Left colon (tissue), 2 donors: ENCODE measurements at regions not wholly inside any gene's neighbourhood (a gene's known extent, or its start where the extent isn't known, plus 50 kb on each side); places are given as distances from the start of the nearest gene placed in this dataset.

Source experiments
- ATAC-seq: fragments of 200-7000 bp; cut with Tn5 transposase; one replicate; pipeline ENCODE4 v1.9.1; 2020; ENCODE audit warnings: mild to moderate bottlenecking, moderate library complexity
- DNase-seq, 2 donors: peaks; one replicate each; pipeline ENCODE4 v3.0.0-alpha.2; 2020
- intact Hi-C, 2 donors: fragments of 100-400 bp; cut with DNase I in 1 of 2; cut with micrococcal nuclease in 1 of 2; formaldehyde crosslinking; loops; one replicate each; pipeline versions ENCODE4 v1.11.2 to v1.14.0; 2022; cut with DNase I, micrococcal nuclease
- donor health status: DM: no; HTN: no; CAD: no.
- donor health status: DM: yes; HTN: yes; CAD: no.

DNA sequence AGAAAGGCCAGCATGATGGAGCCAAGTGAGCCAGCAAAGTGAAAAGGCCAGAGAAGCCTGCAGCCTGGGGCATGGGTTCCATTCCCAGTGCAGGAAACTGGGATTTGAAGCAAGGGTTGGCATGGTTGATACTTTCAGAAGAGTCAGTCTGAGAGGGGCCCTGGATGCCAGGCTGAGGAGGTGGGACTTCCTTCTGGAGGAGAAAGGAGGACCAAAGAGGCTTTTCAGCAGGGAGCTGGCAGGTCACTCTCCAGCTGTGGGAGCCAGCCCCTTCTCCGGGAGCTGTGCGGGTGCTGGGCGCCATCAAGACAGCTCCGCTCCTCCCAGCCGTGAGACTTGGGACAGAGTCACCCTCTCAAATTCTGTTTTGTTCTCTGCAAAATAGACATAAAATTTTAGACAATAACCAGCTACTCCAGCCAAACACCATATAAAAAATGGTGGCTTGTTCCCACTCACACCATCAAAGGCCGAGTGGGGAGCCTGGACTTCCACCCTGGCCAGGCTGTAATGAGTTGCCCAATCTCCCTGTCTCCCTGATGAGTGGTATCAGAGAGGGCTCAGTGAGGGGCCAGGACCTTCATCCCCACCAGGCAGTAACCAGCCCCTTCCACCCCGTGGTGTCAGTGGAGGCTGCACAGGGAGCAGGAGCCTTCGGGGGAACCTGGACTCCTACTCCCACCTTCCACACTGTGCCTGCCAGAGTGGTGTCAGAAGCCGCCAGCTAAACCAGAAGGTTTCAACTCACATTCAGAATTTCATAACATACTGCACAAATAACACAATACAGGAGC, 133.6 kb upstream of the RET start:
- intact Hi-C loops = no loop called here
- DNase-seq (no peak), ATAC-seq (no peak)

DNA sequence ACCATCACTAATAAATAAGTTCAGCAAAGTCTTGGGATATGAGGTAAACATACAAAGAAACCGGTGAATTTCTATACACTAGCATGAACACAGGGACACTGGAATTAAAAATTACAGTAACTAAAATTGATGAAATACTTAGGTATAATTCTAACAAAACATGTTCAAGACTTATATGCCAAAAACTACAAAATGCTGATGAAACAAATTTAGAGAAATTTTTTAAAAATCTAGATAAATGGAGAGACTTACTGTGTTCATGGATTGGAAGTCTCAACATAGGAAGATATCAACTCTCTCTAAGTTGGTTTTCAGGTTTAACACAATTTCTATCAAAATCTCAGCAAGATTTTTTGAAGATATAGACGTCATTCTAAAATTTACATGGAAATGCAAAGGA, 128.8 kb upstream of the RET start:
- intact Hi-C loops = no loop called here
- ATAC-seq (no peak), DNase-seq (no peak)

- intact Hi-C loops = no loop called here
- ATAC-seq (no peak), DNase-seq (no peak)
These were observed 127.6 kb upstream of the RET start for GRCh38 chr10:42949287-42949686.

DNA sequence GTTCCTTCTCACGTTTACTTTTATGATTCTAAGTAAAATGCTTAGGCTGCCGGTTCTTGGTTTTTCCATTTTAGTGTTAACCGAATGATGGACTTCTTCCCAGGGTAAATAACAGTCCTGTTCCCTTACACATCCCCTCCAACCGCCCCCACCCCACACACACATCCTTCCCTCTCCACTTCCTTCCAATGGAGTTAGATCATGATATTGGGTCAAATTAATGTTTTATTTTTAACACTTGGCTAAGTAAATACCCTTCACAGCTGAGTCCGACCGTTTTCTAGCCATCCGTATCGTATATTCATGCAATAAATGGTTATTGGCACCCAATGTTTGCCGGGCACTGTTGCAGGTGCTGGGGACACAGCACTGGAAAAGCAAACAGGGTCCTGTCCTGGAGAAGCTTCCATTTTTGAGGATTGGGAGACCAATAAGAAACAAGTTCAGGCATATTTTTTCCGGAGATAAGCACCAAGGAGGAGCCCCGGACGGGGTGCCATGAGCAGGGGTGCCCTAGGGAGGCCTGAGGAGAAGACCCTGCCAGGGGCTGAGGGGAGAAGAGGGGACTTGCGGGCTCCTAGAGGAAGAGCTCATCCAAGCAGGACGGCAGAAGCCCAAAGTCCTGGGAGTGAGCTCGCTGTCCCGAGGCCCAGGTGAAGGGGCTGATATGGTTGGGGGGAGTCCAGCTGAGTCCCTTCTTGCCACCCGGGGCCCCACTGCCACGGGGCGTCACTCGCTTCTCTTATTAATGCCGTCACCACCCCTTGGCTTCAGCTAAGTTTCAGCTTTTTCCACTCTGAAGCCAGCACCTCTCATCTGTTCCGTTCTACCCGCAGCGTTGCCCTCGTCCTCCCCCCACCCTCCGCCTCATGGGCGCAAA, 126.0 kb upstream of the RET start:
- ATAC-seq = no peak
- intact Hi-C loops = no loop called here
- DNase-seq = no peak

GRCh38 chr10:42951486-42952251, 125.2 kb upstream of the RET start:
- ATAC-seq (peak; percentile 36), DNase-seq (no peak)
- intact Hi-C loops = no loop called here

- intact Hi-C loops = no loop called here
- DNase-seq (peak; percentile 29 to 38), ATAC-seq (peak; percentile 69)
These were observed 124.5 kb upstream of the RET start for GRCh38 chr10:42952349-42952748.

DNA sequence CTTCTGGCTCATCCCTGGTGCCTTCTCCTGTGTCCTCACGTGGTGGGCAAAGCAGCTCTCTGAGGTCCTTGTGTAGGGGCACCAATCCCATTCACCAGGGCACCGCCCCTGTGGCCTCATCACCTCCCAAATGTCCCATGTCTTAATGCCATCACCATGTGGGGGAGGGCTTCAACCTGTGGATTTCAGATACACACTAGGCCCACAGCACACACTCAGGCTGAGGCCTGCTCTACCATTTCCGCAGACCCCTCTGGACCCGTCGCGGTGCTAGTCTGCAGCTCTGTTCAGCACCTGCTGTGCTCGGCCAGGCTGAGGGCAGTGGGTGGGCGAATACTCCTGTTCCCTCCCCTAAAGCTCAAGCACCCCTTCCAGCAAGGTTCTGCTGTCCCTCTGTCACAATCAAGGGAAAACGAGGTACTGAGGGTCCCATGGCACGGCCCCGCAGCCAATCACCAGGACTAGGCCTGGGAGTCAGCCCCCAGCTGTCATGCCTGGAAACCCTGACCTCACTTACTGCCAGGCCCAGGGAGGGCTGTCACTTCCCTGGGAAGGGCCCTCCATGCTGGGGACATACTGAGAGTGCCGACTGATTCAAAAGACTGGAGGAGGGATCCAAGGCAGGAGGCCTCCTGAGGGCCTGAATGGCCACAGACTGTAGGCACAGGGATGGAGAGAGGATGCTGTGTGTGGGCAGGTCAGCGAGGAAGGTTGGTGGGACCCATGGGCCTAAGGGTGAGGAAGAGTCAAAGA, 123.8 kb upstream of the RET start:
- ATAC-seq (no peak), DNase-seq (peak in 1 of 2 donors; percentile 14)
- intact Hi-C loops = no loop called here

GRCh38 chr10:42953684-42954674, 122.9 kb upstream of the RET start:
- intact Hi-C loops = no loop called here
- DNase-seq = no peak

GRCh38 chr10:42954766-42955492, 121.9 kb upstream of the RET start:
- intact Hi-C loops = no loop called here
- no peak for DNase-seq
- ATAC-seq = no peak

More at GRCh38 chr10:42953684-42954674, 122.9 kb upstream of the RET start:
- ATAC-seq = no peak

- ATAC-seq = no peak
- no peak for DNase-seq
- intact Hi-C loops = no loop called here
These were observed 121.4 kb upstream of the RET start for GRCh38 chr10:42955493-42955889.

- intact Hi-C loops = no loop called here
- ATAC-seq = no peak
- DNase-seq = no peak
These were observed 120.8 kb upstream of the RET start for GRCh38 chr10:42956045-42956444.

- ATAC-seq (no peak), DNase-seq (no peak)
- intact Hi-C loops = no loop called here
These were observed 118.6 kb upstream of the RET start for GRCh38 chr10:42958142-42958868.

DNA sequence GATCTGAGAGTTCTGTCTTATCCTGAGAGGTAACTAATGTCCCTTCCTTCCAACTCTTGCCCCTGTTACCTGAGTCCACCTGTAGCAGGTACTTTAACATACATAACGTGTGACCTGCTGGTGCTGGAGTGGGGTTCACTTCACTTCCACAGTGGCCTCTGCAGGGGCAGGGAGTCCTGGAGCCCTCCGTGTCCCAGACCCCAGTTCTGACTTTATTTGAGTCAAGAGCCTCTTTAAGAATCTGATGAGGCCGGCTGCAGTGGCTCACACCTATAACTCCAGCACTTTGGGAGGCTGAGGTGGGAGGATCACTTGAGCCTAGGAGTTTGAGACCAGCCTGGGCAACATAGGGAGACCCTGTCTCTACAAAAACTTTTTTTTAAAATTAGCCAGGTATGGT, 117.0 kb upstream of the RET start:
- no peak for ATAC-seq
- intact Hi-C loops = no loop called here
- no peak for DNase-seq

GRCh38 chr10:42960491-42960990, 116.3 kb upstream of the RET start:
- ATAC-seq = no peak
- intact Hi-C loops = no loop called here
- DNase-seq = peak in 1 of 2 donors; percentile 12

- intact Hi-C loops = no loop called here
- ATAC-seq (no peak), DNase-seq (peak in 1 of 2 donors; percentile 18)
These were observed 115.7 kb upstream of the RET start for GRCh38 chr10:42960991-42961795.
